ENCODE measurements at regions not wholly inside any gene's neighbourhood (a gene's known extent, or its start where the extent isn't known, plus 50 kb on each side); places are given as distances from the start of the nearest gene placed in this dataset.

- TF ChIP-seq CTCF (optimal IDR thresholded peaks at IDR 0.05 in 1 of 3, IDR thresholded peaks at IDR 0.05 in 1 of 3, conservative IDR thresholded peaks at IDR 0.05 in 1 of 3; ENCODE audit: extremely low read depth in 1 of 3, insufficient read depth in 2 of 3, low read length in 3 of 3) = no peak
- no peak for TF ChIP-seq EZH2 (IDR thresholded peaks at IDR 0.05; ENCODE audit: low read length)
Observed at GRCh38 chr10:121291823-121292222, 306.4 kb downstream of the FGFR2 start.
